GM19467 (cell line): ENCODE measurements at regions not wholly inside any gene's neighbourhood (a gene's known extent, or its start where the extent isn't known, plus 50 kb on each side); places are given as distances from the start of the nearest gene placed in this dataset.
A peak's percentile ranks its signal among the peaks of the same experiment; 100 is the strongest.

Experiments
- ATAC-seq: cut with Tn5 transposase; IDR thresholded peaks from one replicate; pipeline ENCODE4 v1.9.1; 2021; ENCODE audit warnings: mild to moderate bottlenecking, moderate library complexity; ENCODE audit not compliant: unreplicated experiment

GRCh38 chr9:119050281-119050680 lies 319.0 kb downstream of the BRINP1 start:
- no peak for ATAC-seq

DNA sequence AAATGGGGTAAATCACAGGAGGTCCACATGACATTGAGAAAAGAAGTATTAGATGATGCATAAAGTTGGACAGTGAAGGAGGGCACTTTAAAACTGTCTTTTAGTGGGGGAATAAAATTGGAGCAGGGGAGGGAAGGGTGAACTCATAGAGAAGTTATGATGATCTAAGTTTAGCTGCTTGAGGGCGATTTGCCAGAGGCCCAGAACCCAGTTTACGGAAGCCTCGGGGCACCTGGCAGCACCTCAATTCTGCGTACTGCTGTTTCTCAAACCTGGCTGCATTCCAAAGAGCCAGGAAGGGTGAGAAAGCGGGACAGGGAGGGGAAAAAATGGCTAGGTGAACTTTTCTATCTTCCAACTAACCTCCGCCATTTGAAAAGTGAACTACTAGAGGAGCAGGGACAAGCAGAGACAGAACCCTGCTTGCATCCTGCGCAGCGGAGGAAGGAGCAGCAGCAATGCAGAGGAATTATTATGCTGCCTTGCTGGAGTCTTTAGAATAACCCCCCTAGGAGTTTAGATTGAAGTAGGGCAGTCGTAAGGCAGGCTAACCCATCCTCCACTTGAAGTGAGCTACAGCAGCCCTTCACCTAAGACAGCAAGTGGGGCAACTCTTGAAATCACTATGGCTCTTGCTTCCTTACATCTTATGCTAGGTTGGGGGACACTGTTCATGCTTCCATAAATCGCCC lies 316.8 kb downstream of the BRINP1 start:
- ATAC-seq: no peak

GRCh38 chr9:119053070-119053469 lies 316.2 kb downstream of the BRINP1 start:
- no peak for ATAC-seq

DNA sequence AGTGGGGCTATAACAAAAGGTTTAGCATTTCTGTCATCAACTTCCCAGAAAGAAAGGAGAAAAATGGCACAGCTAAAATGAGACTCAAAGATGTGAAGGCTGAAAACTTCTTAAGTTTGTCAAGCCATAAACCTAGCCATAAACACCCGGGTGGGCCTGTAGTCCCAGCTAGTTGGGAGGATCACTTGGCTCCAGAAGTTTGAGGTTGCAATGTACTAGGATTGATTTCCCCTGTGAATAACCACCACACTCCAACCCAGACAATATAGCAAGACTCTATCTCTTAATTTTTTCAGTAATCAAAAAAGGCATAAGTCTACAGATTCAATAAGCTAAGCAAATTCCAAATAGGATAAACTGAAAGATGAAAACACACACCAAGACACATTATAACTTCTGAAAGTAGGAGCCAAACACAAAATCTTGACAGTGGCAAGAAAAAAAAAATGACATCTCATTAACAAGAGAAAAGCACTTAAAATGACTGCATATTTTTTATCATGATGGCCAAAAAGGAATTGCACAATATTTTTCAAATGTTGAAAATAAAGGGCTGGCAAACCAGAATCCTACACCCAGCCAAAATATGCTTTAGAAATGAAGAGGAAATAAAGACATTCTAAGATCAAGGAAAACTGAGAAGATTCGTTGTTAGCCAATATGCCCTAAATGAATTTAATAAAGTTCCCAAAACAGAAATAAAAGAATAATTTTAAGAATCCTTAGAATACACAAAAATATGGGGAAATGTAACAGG lies 308.4 kb downstream of the BRINP1 start:
- ATAC-seq: no peak

GRCh38 chr9:119071636-119072035 lies 297.6 kb downstream of the BRINP1 start:
- ATAC-seq: no peak

- peak; percentile 50 for ATAC-seq
These were observed 295.2 kb downstream of the BRINP1 start for GRCh38 chr9:119074017-119074416.

GRCh38 chr9:119078015-119078414 lies 291.2 kb downstream of the BRINP1 start:
- ATAC-seq: no peak

- no peak for ATAC-seq
These were observed 285.6 kb downstream of the BRINP1 start for GRCh38 chr9:119083673-119084072.

GRCh38 chr9:119086590-119086989 lies 282.6 kb downstream of the BRINP1 start:
- no peak for ATAC-seq

DNA sequence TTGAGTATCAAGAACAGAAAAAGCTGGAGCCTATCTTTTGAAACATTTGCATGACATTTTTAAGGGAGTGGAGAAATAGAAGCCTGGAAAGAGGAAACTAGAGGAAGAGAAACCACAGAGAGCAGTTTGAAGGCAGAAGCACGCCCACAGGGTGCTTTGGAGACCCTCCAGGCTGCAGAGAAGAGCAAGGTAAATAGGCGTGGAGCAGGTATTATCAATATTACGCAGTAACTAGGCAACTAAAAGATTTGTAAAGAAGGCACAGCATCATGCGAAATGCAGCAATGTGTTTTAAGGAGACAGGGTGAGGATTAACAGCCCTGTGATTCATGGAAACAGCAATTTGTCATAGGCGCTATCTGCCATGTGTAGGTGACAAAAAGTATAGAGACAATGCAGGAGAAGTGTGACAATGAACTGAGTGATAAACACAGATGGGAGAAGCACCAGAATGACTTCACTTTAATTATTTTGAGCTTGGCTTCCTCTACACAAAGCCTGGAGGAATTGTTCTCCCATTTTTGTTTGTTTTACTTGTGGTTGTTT lies 281.2 kb downstream of the BRINP1 start:
- ATAC-seq: no peak

DNA sequence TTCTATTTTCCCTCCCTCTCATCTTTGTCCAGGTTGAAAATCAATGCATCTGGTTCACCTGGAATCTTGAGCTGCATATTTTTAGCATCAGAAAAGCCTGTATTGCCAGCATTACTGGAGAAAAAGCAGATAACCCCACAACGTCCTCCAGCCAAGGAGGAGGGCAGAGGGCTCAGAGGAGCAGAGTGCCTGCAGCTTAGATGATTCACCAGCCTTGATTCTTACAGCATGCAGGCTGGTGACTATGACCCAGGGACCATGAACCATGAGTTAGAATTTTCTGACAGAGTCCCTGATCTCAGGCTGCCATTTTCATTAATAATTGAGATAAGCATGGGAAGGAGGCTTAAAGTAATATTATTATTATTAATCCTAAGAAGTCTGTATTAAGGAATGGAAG lies 278.2 kb downstream of the BRINP1 start:
- ATAC-seq: no peak

DNA sequence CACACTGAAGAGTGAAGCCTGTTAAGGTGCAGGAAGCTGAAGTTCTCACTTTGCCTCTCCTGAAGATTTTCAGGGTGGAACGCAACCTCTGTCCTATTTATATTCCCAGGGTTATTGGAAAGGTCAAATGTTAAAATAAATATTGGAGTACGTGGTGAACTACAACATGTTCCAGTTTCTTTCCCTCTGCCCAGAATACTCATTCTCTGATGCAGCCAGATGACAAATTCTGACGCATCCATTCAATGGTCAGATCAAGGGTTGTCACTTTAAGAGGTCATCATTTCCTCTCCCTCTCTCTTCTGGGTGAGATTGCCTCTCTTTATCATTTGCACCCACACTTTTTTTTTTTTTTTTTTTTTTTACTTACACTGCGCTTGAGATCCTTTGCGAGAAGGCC lies 277.1 kb downstream of the BRINP1 start:
- no peak for ATAC-seq

GRCh38 chr9:119094086-119094485 lies 275.1 kb downstream of the BRINP1 start:
- no peak for ATAC-seq

- ATAC-seq: no peak
These were observed 274.2 kb downstream of the BRINP1 start for GRCh38 chr9:119095072-119095471.

- no peak for ATAC-seq
These were observed 268.2 kb downstream of the BRINP1 start for GRCh38 chr9:119101048-119101447.

- no peak for ATAC-seq
These were observed 254.6 kb downstream of the BRINP1 start for GRCh38 chr9:119114681-119115080.
